ENCODE measurements at regions not wholly inside any gene's neighbourhood (a gene's known extent, or its start where the extent isn't known, plus 50 kb on each side); places are given as distances from the start of the nearest gene placed in this dataset.

DNA sequence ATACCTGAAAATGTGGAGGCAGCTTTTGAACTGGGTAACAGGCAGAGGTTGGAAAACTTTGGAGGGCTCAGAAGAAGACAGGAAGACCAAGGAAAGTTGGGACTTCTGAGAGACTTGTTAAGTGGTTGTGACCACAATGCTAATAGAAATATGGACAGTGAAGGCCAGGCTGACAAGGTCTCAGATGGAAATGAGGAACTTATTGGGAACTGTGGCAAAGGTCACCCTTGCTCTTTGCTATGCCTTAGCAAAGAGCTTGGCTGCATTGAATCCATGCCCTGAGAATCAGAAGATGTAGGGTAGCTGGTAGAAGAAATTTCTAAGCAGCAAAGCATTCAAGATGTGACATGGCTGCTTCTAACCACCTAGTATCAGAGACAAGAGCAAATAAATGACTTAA is 244.4 kb upstream of the ADRA1B start:
- H4K20me1 ChIP-seq (ENCODE audit: insufficient read depth, low read length): no peaks in the 10 kb centered on the region
- no peaks in the 10 kb centered on the region for H3K79me2 ChIP-seq (ENCODE audit: insufficient read depth, low read length)
- TF ChIP-seq, protein P1, sequence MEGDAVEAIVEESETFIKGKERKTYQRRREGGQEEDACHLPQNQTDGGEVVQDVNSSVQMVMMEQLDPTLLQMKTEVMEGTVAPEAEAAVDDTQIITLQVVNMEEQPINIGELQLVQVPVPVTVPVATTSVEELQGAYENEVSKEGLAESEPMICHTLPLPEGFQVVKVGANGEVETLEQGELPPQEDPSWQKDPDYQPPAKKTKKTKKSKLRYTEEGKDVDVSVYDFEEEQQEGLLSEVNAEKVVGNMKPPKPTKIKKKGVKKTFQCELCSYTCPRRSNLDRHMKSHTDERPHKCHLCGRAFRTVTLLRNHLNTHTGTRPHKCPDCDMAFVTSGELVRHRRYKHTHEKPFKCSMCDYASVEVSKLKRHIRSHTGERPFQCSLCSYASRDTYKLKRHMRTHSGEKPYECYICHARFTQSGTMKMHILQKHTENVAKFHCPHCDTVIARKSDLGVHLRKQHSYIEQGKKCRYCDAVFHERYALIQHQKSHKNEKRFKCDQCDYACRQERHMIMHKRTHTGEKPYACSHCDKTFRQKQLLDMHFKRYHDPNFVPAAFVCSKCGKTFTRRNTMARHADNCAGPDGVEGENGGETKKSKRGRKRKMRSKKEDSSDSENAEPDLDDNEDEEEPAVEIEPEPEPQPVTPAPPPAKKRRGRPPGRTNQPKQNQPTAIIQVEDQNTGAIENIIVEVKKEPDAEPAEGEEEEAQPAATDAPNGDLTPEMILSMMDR (IDR thresholded peaks at IDR 0.05; ENCODE audit: extremely low read depth, low read depth, low read length): no peak
- H3K4me3 ChIP-seq (ENCODE audit: insufficient read depth, low read length): no peak overlapping the region
- H3K27me3 ChIP-seq (ENCODE audit: insufficient read depth, low read length): no peaks in the 10 kb centered on the region
- no peak for DNase-seq (ENCODE audit: insufficient read length, low spot score, missing footprints)
- H3K27ac ChIP-seq (ENCODE audit: low read depth, low read length): no peak overlapping the region
- H3K36me3 ChIP-seq (ENCODE audit: insufficient read depth, low read length): no peaks in the 10 kb centered on the region
- H3K4me2 ChIP-seq (ENCODE audit: insufficient read depth, low read length): no peak overlapping the region
- no peak overlapping the region for H2AFZ ChIP-seq (ENCODE audit: low read length)
- no peaks in the 10 kb centered on the region for H3K4me1 ChIP-seq (ENCODE audit: insufficient read depth, low read length)
- no peaks in the 10 kb centered on the region for H3K9me3 ChIP-seq (ENCODE audit: low read depth, low read length)

DNA sequence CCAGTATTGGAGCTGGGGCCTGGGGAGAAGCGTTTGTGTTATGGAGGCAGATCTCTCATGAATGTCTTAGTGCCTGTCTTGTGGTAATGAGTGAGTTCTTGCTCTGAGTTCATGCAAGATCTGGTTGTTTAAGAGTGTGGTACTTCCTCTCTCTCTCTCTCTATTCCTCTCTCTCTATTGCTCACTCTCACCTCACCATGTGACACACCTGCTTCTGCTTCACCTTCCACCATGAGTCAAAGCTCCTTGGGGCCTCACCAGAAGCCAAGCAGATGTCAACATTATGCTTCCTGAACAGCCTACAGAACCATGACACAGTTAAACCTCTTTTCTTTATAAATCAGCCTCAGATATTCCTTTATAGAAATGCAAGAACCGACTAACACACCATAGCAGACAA is 242.7 kb upstream of the ADRA1B start:
- no peak overlapping the region for H3K4me3 ChIP-seq (ENCODE audit: insufficient read depth, low read length)
- no peaks in the 10 kb centered on the region for H3K79me2 ChIP-seq (ENCODE audit: insufficient read depth, low read length)
- no peak overlapping the region for H3K27ac ChIP-seq (ENCODE audit: low read depth, low read length)
- no peak for DNase-seq (ENCODE audit: insufficient read length, low spot score, missing footprints)
- no peaks in the 10 kb centered on the region for H4K20me1 ChIP-seq (ENCODE audit: insufficient read depth, low read length)
- no peaks in the 10 kb centered on the region for H3K27me3 ChIP-seq (ENCODE audit: insufficient read depth, low read length)
- no peaks in the 10 kb centered on the region for H3K4me1 ChIP-seq (ENCODE audit: insufficient read depth, low read length)
- H3K9me3 ChIP-seq (ENCODE audit: low read depth, low read length): no peaks in the 10 kb centered on the region
- H3K4me2 ChIP-seq (ENCODE audit: insufficient read depth, low read length): no peak overlapping the region
- TF ChIP-seq, protein P1 (IDR thresholded peaks at IDR 0.05; ENCODE audit: extremely low read depth, low read depth, low read length): no peak
- H3K36me3 ChIP-seq (ENCODE audit: insufficient read depth, low read length): no peaks in the 10 kb centered on the region
- no peak overlapping the region for H2AFZ ChIP-seq (ENCODE audit: low read length)

GRCh38 chr5:159678657-159679392 is 237.5 kb upstream of the ADRA1B start:
- Histone ChIP-seq H2AFZ (ENCODE audit: low read length) (no peak overlapping the region), H3K27ac (ENCODE audit: low read depth, low read length) (no peak overlapping the region), H3K27me3 (ENCODE audit: insufficient read depth, low read length) (no peaks in the 10 kb centered on the region), H3K4me2 (ENCODE audit: insufficient read depth, low read length) (no peak overlapping the region), H3K4me1 (ENCODE audit: insufficient read depth, low read length) (no peaks in the 10 kb centered on the region), H3K9me3 (ENCODE audit: low read depth, low read length) (peaks cover 5% of the 10 kb centered on the region), H3K4me3 (ENCODE audit: insufficient read depth, low read length) (no peak overlapping the region), H3K36me3 (ENCODE audit: insufficient read depth, low read length) (no peaks in the 10 kb centered on the region), H4K20me1 (ENCODE audit: insufficient read depth, low read length) (no peaks in the 10 kb centered on the region), H3K79me2 (ENCODE audit: insufficient read depth, low read length) (no peaks in the 10 kb centered on the region)
- no peak for DNase-seq (ENCODE audit: insufficient read length, low spot score, missing footprints)
- TF ChIP-seq, protein P1 (IDR thresholded peaks at IDR 0.05; ENCODE audit: extremely low read depth, low read depth, low read length): no peak

DNA sequence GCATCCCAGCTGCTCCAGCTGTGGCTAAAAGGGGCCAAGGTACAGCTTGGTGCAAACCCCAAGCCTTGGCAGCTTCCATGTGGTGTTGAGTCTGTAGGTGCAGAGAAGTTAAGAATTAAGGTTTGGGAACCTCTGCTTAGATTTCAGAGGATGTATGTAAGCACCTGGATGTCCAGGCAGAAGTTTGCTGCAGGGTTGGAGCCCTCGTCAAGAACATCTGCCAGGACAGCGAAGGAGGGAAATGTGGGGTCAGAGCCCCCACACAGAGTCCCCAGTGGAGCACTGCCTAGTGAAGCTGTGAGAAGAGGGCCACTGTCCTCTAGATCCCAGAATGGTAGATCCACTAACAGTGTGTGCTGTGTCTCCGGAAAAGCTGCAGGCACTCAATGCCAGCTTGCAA is 236.2 kb upstream of the ADRA1B start:
- Histone ChIP-seq H3K9me3 (ENCODE audit: low read depth, low read length) (peaks cover 5% of the 10 kb centered on the region), H2AFZ (ENCODE audit: low read length) (no peak overlapping the region), H4K20me1 (ENCODE audit: insufficient read depth, low read length) (no peaks in the 10 kb centered on the region), H3K4me2 (ENCODE audit: insufficient read depth, low read length) (no peak overlapping the region), H3K27me3 (ENCODE audit: insufficient read depth, low read length) (no peaks in the 10 kb centered on the region), H3K27ac (ENCODE audit: low read depth, low read length) (no peak overlapping the region), H3K79me2 (ENCODE audit: insufficient read depth, low read length) (no peaks in the 10 kb centered on the region), H3K36me3 (ENCODE audit: insufficient read depth, low read length) (no peaks in the 10 kb centered on the region), H3K4me1 (ENCODE audit: insufficient read depth, low read length) (no peaks in the 10 kb centered on the region), H3K4me3 (ENCODE audit: insufficient read depth, low read length) (no peak overlapping the region)
- no peak for DNase-seq (ENCODE audit: insufficient read length, low spot score, missing footprints)
- TF ChIP-seq, protein P1 (IDR thresholded peaks at IDR 0.05; ENCODE audit: extremely low read depth, low read depth, low read length): no peak

Data from osteoblast (primary cell).